GM21360 (cell line): ENCODE measurements at regions not wholly inside any gene's neighbourhood (a gene's known extent, or its start where the extent isn't known, plus 50 kb on each side); places are given as distances from the start of the nearest gene placed in this dataset.
"Not testable (repeated sequence)": the region's sequence is repeated elsewhere in the genome, so short reads cannot be mapped to it uniquely, and the experiment has no call there.

ENCODE experiments used
- ATAC-seq: cut with Tn5 transposase; IDR thresholded peaks from one replicate; pipeline ENCODE4 v1.9.1; 2021; ENCODE audit warnings: mild to moderate bottlenecking, moderate library complexity; ENCODE audit not compliant: unreplicated experiment

GRCh38 chrX:87236830-87237440 is 280.7 kb upstream of the KLHL4 start:
- no peak for ATAC-seq

GRCh38 chrX:87265518-87265917 is 252.1 kb upstream of the KLHL4 start:
- ATAC-seq = no peak

GRCh38 chrX:87272491-87272890 is 245.1 kb upstream of the KLHL4 start:
- no peak for ATAC-seq

GRCh38 chrX:87299563-87300160 is 217.9 kb upstream of the KLHL4 start:
- no peak for ATAC-seq

GRCh38 chrX:87310780-87311179 is 206.8 kb upstream of the KLHL4 start:
- no peak for ATAC-seq

- ATAC-seq = no peak
These were observed 190.3 kb upstream of the KLHL4 start for GRCh38 chrX:87327267-87327666.

GRCh38 chrX:87337267-87337666 is 180.3 kb upstream of the KLHL4 start:
- ATAC-seq = no peak

- ATAC-seq = peak; percentile 92
These were observed 179.1 kb upstream of the KLHL4 start for GRCh38 chrX:87338510-87338909.

- ATAC-seq = no peak
These were observed 146.7 kb upstream of the KLHL4 start for GRCh38 chrX:87370865-87371264.

GRCh38 chrX:87374324-87374723 is 143.3 kb upstream of the KLHL4 start:
- no peak for ATAC-seq

GRCh38 chrX:87376896-87377295 is 140.7 kb upstream of the KLHL4 start:
- no peak for ATAC-seq

GRCh38 chrX:87388381-87388780 is 129.2 kb upstream of the KLHL4 start:
- no peak for ATAC-seq

GRCh38 chrX:87391742-87392141 is 125.9 kb upstream of the KLHL4 start:
- no peak for ATAC-seq

- no peak for ATAC-seq
These were observed 125.2 kb upstream of the KLHL4 start for GRCh38 chrX:87392369-87392768.

GRCh38 chrX:87397103-87397886 is 120.3 kb upstream of the KLHL4 start:
- ATAC-seq = no peak

- ATAC-seq = no peak
These were observed 115.3 kb upstream of the KLHL4 start for GRCh38 chrX:87402256-87402655.

GRCh38 chrX:87403551-87403950 is 114.1 kb upstream of the KLHL4 start:
- no peak for ATAC-seq

- no peak for ATAC-seq
These were observed 108.3 kb upstream of the KLHL4 start for GRCh38 chrX:87409113-87409841.

- ATAC-seq = no peak
These were observed 92.0 kb upstream of the KLHL4 start for GRCh38 chrX:87425618-87426017.

GRCh38 chrX:87434618-87435017 is 83.0 kb upstream of the KLHL4 start:
- no peak for ATAC-seq

- ATAC-seq = not testable (repeated sequence)
These were observed 69.0 kb upstream of the KLHL4 start for GRCh38 chrX:87448613-87449012.
